ENCODE measurements at regions not wholly inside any gene's neighbourhood (a gene's known extent, or its start where the extent isn't known, plus 50 kb on each side); places are given as distances from the start of the nearest gene placed in this dataset.

DNA sequence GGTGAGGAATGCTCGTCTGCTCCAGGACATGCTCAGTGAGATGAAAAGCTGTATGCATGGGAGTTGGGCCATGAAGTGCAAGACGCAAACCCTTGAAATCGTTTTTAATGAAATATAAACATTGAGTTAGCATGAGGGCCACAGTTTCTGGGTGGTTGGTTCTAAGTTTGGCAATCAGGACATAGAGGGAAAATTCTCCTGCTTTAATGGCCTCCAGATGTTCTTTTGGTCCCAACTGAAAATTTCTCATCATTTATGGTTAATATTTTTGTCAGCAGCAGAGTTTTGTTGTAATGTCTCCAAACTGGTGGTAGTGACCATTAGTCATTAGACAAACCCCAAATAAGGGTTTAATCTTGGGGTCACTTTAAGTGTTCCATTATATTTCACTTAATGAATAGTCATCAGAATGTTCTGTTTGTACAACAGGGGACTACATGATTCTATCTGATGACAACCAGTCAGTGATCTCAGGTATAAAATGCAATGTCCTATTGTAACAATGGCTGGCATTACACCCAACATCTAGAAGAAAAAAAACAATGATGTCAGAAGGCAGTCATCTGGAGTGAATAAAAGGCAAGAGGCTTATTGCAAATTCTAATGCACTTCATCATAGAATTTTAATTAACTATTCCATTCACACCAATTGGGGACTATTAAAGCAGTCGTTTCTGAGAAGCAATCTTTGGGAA is 197.4 kb downstream of the JCAD start:
- DNase-seq (ENCODE audit: extremely low read depth in 1 of 4, low spot score in 3 of 4) (no peak), ATAC-seq (no peak), FAIRE-seq (no peak)
- ChIA-PET POLR2A (no interaction called here), CTCF (ENCODE audit: low intra/inter-chr PET ratio) (no interaction called here)
- intact Hi-C loops (cut with micrococcal nuclease) = no loop called here
- no peak overlapping the region for H2AFZ ChIP-seq (ENCODE audit: low read depth, low read length)
- no peaks in the 10 kb centered on the region for H4K20me1 ChIP-seq (replicated peaks; ENCODE audit: control insufficient read depth, insufficient read depth, low read length)
- no peak overlapping the region for H3K27ac ChIP-seq (ENCODE audit: extremely low read depth, low read depth, low read length)
- peaks cover 2% of the 10 kb centered on the region for H3K9me1 ChIP-seq (ENCODE audit: control insufficient read depth, insufficient read depth, low read length)
- in situ Hi-C loops (cut with MboI) = no loop called here
- peaks cover 5 to 13% of the 10 kb centered on the region in 2 experiments; a peak in 3 of 5 replicates for H3K27me3 ChIP-seq (ENCODE audit: control insufficient read depth in 2 of 2, insufficient read depth in 2 of 2, low read length in 2 of 2)
- 2% methylated on average over 4 of the region's 4 CpGs for WGBS (ENCODE audit: insufficient coverage, low coverage, missing lambda C conversion rate)
- no peaks in the 10 kb centered on the region for H3K9me3 ChIP-seq (replicated peaks; ENCODE audit: control insufficient read depth, insufficient read depth, low read depth, low read length)
- no peaks in the 10 kb centered on the region for H3K36me3 ChIP-seq (ENCODE audit: control insufficient read depth, insufficient read depth, low read length)
- no peaks in the 10 kb centered on the region for H3K4me1 ChIP-seq (replicated peaks in 1 of 2; ENCODE audit: control insufficient read depth in 2 of 2, insufficient read depth in 2 of 2, low read length in 2 of 2)
- no TSS peak for BruUV-seq (replicated peaks)
- H3K9ac ChIP-seq (ENCODE audit: insufficient read depth in 1 of 2, low read depth in 2 of 2, low read length in 2 of 2) = no peak overlapping the region
- no peak overlapping the region for H3K4me3 ChIP-seq
- H3K4me2 ChIP-seq (ENCODE audit: insufficient read depth, low read length) = no peak overlapping the region
- no peaks in the 10 kb centered on the region for H3K79me2 ChIP-seq (ENCODE audit: control insufficient read depth, insufficient read depth, low read length)
- TF ChIP-seq, protein P1, sequence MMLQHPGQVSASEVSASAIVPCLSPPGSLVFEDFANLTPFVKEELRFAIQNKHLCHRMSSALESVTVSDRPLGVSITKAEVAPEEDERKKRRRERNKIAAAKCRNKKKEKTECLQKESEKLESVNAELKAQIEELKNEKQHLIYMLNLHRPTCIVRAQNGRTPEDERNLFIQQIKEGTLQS (IDR thresholded peaks at IDR 0.05) = no peak
- TF ChIP-seq, protein P1 (CRISPR knock-in tag; conservative IDR thresholded peaks at IDR 0.05) = no peak
- TF ChIP-seq POLR3A (IDR thresholded peaks at IDR 0.05; ENCODE audit: borderline replicate concordance, extremely low read depth, insufficient read depth, insufficient read length) = no peak
- no peak for TF ChIP-seq RB1 (IDR thresholded peaks at IDR 0.05; ENCODE audit: low read depth)
- TF ChIP-seq FOXA1 (IDR thresholded peaks at IDR 0.05; ENCODE audit: borderline replicate concordance) = no peak
- no peak for TF ChIP-seq SAFB2 (IDR thresholded peaks at IDR 0.05; ENCODE audit: borderline replicate concordance, low read depth, low read length, severe bottlenecking)
- TF ChIP-seq TCF7 (IDR thresholded peaks at IDR 0.05; ENCODE audit: borderline replicate concordance) = no peak
- TF ChIP-seq EZH2 (IDR thresholded peaks at IDR 0.05; ENCODE audit: borderline replicate concordance, low read depth, low read length) = no peak
- no peak for TF ChIP-seq PHTF2 (CRISPR knock-in tag; IDR thresholded peaks at IDR 0.05)
- TF ChIP-seq MTA2 (IDR thresholded peaks at IDR 0.05; ENCODE audit: low read depth) = no peak
- TF ChIP-seq, protein P2, sequence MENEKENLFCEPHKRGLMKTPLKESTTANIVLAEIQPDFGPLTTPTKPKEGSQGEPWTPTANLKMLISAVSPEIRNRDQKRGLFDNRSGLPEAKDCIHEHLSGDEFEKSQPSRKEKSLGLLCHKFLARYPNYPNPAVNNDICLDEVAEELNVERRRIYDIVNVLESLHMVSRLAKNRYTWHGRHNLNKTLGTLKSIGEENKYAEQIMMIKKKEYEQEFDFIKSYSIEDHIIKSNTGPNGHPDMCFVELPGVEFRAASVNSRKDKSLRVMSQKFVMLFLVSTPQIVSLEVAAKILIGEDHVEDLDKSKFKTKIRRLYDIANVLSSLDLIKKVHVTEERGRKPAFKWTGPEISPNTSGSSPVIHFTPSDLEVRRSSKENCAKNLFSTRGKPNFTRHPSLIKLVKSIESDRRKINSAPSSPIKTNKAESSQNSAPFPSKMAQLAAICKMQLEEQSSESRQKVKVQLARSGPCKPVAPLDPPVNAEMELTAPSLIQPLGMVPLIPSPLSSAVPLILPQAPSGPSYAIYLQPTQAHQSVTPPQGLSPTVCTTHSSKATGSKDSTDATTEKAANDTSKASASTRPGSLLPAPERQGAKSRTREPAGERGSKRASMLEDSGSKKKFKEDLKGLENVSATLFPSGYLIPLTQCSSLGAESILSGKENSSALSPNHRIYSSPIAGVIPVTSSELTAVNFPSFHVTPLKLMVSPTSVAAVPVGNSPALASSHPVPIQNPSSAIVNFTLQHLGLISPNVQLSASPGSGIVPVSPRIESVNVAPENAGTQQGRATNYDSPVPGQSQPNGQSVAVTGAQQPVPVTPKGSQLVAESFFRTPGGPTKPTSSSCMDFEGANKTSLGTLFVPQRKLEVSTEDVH (IDR thresholded peaks at IDR 0.05; ENCODE audit: low read depth, partially characterized antibody) = no peak
- TF ChIP-seq STAT5B (CRISPR knock-in tag; IDR thresholded peaks at IDR 0.05) = no peak
- TF ChIP-seq NFYB (IDR thresholded peaks at IDR 0.05; ENCODE audit: extremely low read depth, insufficient read length) = no peak
- no peak for TF ChIP-seq POLR2G (IDR thresholded peaks at IDR 0.05; ENCODE audit: low read depth, low read length)
- no peak for TF ChIP-seq PCBP1 (IDR thresholded peaks at IDR 0.05; ENCODE audit: low read depth, low read length, poor library complexity, severe bottlenecking)
- TF ChIP-seq HLTF (IDR thresholded peaks at IDR 0.05) = no peak
- TF ChIP-seq PYGO2 (tag; IDR thresholded peaks at IDR 0.05) = no peak

Measured in K562 (cell line).